A673 (cell line): ENCODE measurements at regions not wholly inside any gene's neighbourhood (a gene's known extent, or its start where the extent isn't known, plus 50 kb on each side); places are given as distances from the start of the nearest gene placed in this dataset.

ENCODE experiments used
- BruUV-seq: library from RNA; stranded (reverse); fragments of 400-500 nt; replicated peaks from 2 replicates; lab custom pipeline; 2021; lab: Mats Ljungman, UMichigan
- CTCF ChIA-PET: fragments of 300-600 bp; sonication (Branson Sonifier 250); formaldehyde crosslinking; loops from one replicate; lab custom pipeline; 2022; ENCODE audit warnings: antibody characterized with exemption; lab: Charles Lee
- POLR2A ChIA-PET: fragments of 300-600 bp; sonication (Branson Sonifier 250); formaldehyde crosslinking; loops from one replicate; lab custom pipeline; 2022; ENCODE audit warnings: antibody characterized with exemption; ENCODE audit not compliant: low non-redundant PET; lab: Charles Lee
- DNase-seq: peaks from one replicate; pipeline ENCODE4 v3.0.0-alpha.2; 2015; ENCODE audit warnings: low spot score
- H3K27ac ChIP-seq: fragments of 200-600 bp; sonication (generic); 2 replicates; pipeline ENCODE4 v1.5.1; 2016; ENCODE audit warnings: mixed run types, low read depth, mild to moderate bottlenecking, mixed read lengths, antibody characterized with exemption, low read length; ENCODE audit not compliant: poor library complexity, severe bottlenecking
- H3K27me3 ChIP-seq: fragments of 200-600 bp; sonication (generic); replicated peaks from 2 replicates; pipeline ENCODE4 v1.6.1; 2017; ENCODE audit warnings: mixed run types, low read depth, mild to moderate bottlenecking, mixed read lengths, antibody characterized with exemption, low read length; ENCODE audit not compliant: insufficient read depth, poor library complexity
- H3K36me3 ChIP-seq: fragments of 200-600 bp; sonication (generic); 2 replicates; pipeline ENCODE4 v1.6.1; 2016; ENCODE audit warnings: mixed run types, mild to moderate bottlenecking, mixed read lengths, antibody characterized with exemption, low read length; ENCODE audit not compliant: insufficient read depth, poor library complexity, severe bottlenecking
- H3K4me1 ChIP-seq: fragments of 200-600 bp; sonication (generic); 2 replicates; pipeline ENCODE4 v1.6.1; 2017; ENCODE audit warnings: mixed run types, mild to moderate bottlenecking, mixed read lengths, antibody characterized with exemption, low read length; ENCODE audit not compliant: insufficient read depth, poor library complexity, severe bottlenecking
- H3K4me3 ChIP-seq: fragments of 200-600 bp; sonication (generic); 2 replicates; pipeline ENCODE4 v1.5.1; 2016; ENCODE audit warnings: low read depth, mixed run types, mild to moderate bottlenecking, mixed read lengths, low read length; ENCODE audit not compliant: poor library complexity, severe bottlenecking
- H3K9me3 ChIP-seq: fragments of 200-600 bp; sonication (generic); 2 replicates; pipeline ENCODE4 v1.6.1; 2016; ENCODE audit warnings: mixed run types, low read depth, mild to moderate bottlenecking, mixed read lengths, antibody characterized with exemption, low read length; ENCODE audit not compliant: poor library complexity, severe bottlenecking
- EZH2 ChIP-seq: fragments of 200-600 bp; sonication (generic); IDR thresholded peaks from 2 replicates; pipeline ENCODE4 v1.6.1; 2017; ENCODE audit warnings: borderline replicate concordance, low read depth, mild to moderate bottlenecking, mixed read lengths, antibody characterized with exemption, low read length; ENCODE audit not compliant: poor library complexity, severe bottlenecking
- intact Hi-C: fragments of 100-400 bp; cut with micrococcal nuclease; formaldehyde crosslinking; loops from one replicate; pipeline ENCODE4 v1.10.0; 2022; ENCODE audit not compliant: unreplicated experiment
- TF ChIP-seq, protein P1 (sequence below): fragments of 300-800, 200-600 bp; sonication (generic); conservative IDR thresholded peaks from 2 replicates; pipeline ENCODE4 v1.5.1; 2017; ENCODE audit warnings: low read depth, mild to moderate bottlenecking, antibody characterized with exemption, low read length, moderate library complexity, mixed read lengths

DNA sequence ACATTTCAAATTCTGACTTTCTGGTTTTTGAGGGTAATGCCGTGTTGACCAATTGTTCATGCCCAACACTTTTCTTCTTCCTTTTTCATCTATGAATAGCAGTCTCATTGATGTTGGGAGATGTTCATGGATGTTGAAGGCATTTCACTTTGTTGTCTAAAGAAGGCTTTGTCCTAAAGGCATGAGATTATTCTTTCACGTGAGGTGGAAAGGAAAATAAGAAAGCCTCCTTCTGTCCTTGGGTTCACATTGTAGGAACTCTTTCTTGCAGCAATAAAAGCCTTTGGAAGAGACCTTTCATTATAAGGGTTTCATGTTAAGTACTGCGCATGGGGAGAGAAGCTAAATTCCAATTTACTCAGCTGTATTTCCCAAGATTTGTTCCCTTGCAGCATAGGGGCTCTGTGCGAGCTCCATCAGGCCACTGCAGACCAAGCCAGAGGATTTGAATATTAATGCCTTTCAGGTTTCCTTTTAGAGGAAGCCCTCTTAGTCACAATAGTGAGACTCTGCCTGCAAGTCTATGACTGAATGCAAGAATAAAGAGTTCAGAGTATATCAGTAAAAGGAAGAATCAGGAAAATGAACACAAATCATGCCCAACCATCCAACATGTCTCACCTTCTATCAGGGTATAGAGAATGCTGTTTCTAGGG, 274.6 kb downstream of the TMEM38B start:
- intact Hi-C loops, result no loop called here
- CTCF ChIA-PET, result no interaction called here
- no peaks in the 10 kb centered on the region for H3K27me3 ChIP-seq
- no peaks in the 10 kb centered on the region for H3K9me3 ChIP-seq
- no peaks in the 10 kb centered on the region for H3K4me1 ChIP-seq
- BruUV-seq, result no TSS peak
- no peaks in the 10 kb centered on the region for H3K36me3 ChIP-seq
- no peak overlapping the region for H3K4me3 ChIP-seq
- no peak for TF ChIP-seq EZH2
- TF ChIP-seq, protein P1, sequence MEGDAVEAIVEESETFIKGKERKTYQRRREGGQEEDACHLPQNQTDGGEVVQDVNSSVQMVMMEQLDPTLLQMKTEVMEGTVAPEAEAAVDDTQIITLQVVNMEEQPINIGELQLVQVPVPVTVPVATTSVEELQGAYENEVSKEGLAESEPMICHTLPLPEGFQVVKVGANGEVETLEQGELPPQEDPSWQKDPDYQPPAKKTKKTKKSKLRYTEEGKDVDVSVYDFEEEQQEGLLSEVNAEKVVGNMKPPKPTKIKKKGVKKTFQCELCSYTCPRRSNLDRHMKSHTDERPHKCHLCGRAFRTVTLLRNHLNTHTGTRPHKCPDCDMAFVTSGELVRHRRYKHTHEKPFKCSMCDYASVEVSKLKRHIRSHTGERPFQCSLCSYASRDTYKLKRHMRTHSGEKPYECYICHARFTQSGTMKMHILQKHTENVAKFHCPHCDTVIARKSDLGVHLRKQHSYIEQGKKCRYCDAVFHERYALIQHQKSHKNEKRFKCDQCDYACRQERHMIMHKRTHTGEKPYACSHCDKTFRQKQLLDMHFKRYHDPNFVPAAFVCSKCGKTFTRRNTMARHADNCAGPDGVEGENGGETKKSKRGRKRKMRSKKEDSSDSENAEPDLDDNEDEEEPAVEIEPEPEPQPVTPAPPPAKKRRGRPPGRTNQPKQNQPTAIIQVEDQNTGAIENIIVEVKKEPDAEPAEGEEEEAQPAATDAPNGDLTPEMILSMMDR, result no peak
- no peak overlapping the region for H3K27ac ChIP-seq
- POLR2A ChIA-PET, result no interaction called here
- no peak for DNase-seq

DNA sequence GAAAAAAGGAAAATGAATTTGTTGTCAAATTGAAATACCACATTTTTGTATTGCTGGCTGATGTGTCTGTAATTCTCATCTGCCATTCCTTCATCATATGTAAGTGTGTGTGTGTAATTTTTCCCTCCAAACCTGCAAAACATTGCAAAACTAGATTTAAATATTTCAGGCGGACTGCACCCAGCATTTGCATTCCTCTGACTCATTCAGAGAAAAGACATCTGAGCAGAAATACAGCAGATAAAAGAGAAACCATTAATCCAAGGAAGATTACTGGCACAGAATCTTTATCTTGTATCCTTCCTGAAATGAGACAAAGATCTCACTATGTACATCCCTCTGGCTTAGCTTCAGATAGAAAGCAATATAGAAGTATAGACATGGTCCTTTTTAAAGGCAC, 275.3 kb downstream of the TMEM38B start:
- CTCF ChIA-PET, result no interaction called here
- no peak overlapping the region for H3K4me3 ChIP-seq
- H3K27me3 ChIP-seq, result no peaks in the 10 kb centered on the region
- POLR2A ChIA-PET, result no interaction called here
- no peaks in the 10 kb centered on the region for H3K36me3 ChIP-seq
- H3K4me1 ChIP-seq, result no peaks in the 10 kb centered on the region
- no peak overlapping the region for H3K27ac ChIP-seq
- no peak for DNase-seq
- no peaks in the 10 kb centered on the region for H3K9me3 ChIP-seq
- intact Hi-C loops, result no loop called here
- no TSS peak for BruUV-seq
- TF ChIP-seq, protein P1, result no peak
- TF ChIP-seq EZH2, result no peak

DNA sequence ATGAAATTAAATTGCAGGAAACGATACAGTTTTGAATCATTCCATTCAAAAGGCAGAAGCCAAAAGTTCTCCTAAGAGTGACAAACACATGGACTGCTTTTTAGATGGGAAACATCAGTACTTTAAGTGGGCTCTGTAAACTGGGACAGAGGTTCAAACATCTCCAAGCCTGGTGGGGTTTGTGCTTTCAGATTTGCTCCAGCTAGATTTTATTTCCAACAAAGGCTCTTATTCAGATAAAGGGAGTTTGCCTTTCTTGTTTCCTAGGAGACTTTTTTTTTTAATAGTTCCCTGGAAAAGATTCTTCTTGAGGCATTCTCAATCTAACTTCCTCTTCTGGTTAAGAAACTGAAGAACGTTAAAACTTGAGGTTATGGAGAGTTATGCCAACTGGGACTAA, 277.6 kb downstream of the TMEM38B start:
- CTCF ChIA-PET, result no interaction called here
- no peak for DNase-seq

More for the DNA sequence above, 277.6 kb downstream of the TMEM38B start:
- Histone ChIP-seq H3K27ac (no peak overlapping the region), H3K9me3 (no peaks in the 10 kb centered on the region), H3K36me3 (no peaks in the 10 kb centered on the region), H3K27me3 (no peaks in the 10 kb centered on the region), H3K4me1 (no peaks in the 10 kb centered on the region), H3K4me3 (no peak overlapping the region)
- BruUV-seq, result no TSS peak
- TF ChIP-seq EZH2, result no peak
- TF ChIP-seq, protein P1, result no peak
- intact Hi-C loops, result no loop called here
- POLR2A ChIA-PET, result no interaction called here
